Kidney (tissue), 13 donors: ENCODE measurements at regions not wholly inside any gene's neighbourhood (a gene's known extent, or its start where the extent isn't known, plus 50 kb on each side); places are given as distances from the start of the nearest gene placed in this dataset.

ENCODE experiments used
- DNase-seq, 5 donors: peaks; one replicate each; pipeline ENCODE4 v3.0.0-alpha.2; 2013 to 2020
- FAIRE-seq: peaks from 2 replicates; lab custom pipeline; 2012; peaks lifted over from hg19 to GRCh38; lab: Jason Lieb, UNC
- H3K27ac ChIP-seq, 2 donors: one replicate each; pipeline ENCODE4 v1.7.0; 2013; ENCODE audit warnings: low read depth in 2 of 2, low read length in 2 of 2, inconsistent platforms in 1 of 2
- H3K27me3 ChIP-seq: one replicate; pipeline ENCODE4 v1.7.1; 2013; ENCODE audit warnings: low read length, inconsistent platforms; ENCODE audit not compliant: control insufficient read depth, insufficient read depth
- H3K36me3 ChIP-seq, 3 donors: one replicate each; pipeline versions ENCODE4 v1.7.0 to v1.7.1; 2013; ENCODE audit warnings: low read length in 3 of 3, control low read depth in 1 of 3, inconsistent platforms in 1 of 3; ENCODE audit not compliant: insufficient read depth in 3 of 3, control insufficient read depth in 2 of 3
- H3K4me1 ChIP-seq, 3 donors: one replicate each; pipeline versions ENCODE4 v1.7.0 to v1.7.1; 2013; ENCODE audit warnings: low read length in 3 of 3, inconsistent platforms in 1 of 3, low read depth in 1 of 3; ENCODE audit not compliant: control insufficient read depth in 2 of 3, insufficient read depth in 2 of 3
- H3K4me3 ChIP-seq, 3 donors: one replicate each; pipeline versions ENCODE4 v1.7.0 to v1.8.1; 2013; ENCODE audit warnings: low read length in 3 of 3, control low read depth in 1 of 3, inconsistent platforms in 1 of 3
- H3K9ac ChIP-seq, 3 donors: one replicate each; pipeline versions ENCODE4 v1.7.0 to v1.7.1; 2013; ENCODE audit warnings: low read length in 3 of 3, control low read depth in 1 of 3, inconsistent platforms in 1 of 3
- H3K9me3 ChIP-seq, 3 donors: one replicate each; pipeline versions ENCODE4 v1.7.0 to v1.7.1; 2013; ENCODE audit warnings: low read length in 3 of 3, control low read depth in 1 of 3, inconsistent platforms in 1 of 3; ENCODE audit not compliant: control insufficient read depth in 2 of 3, insufficient read depth in 1 of 3
- CTCF ChIP-seq: IDR thresholded peaks from 3 replicates; pipeline ENCODE4 v1.5.1; 2012; ENCODE audit warnings: mild to moderate bottlenecking, moderate library complexity, borderline replicate concordance; ENCODE audit not compliant: insufficient read depth; ENCODE audit errors: extremely low read depth
- intact Hi-C: fragments of 100-400 bp; cut with DNase I; formaldehyde crosslinking; loops from one replicate; pipeline ENCODE4 v1.11.1; 2022
- donor health status: control.
- donor health status: control.
- donor health status: control.
- donor health status: control.
- donor health status: control.
- donor health status: DM: yes; HTN: yes; CAD: no.
- donor health status: Normal renal cell carcinoma (clear cell type).

GRCh38 chr6:167663784-167664443 lies 162.8 kb upstream of the AFDN start:
- TF ChIP-seq CTCF: no peak
- Histone ChIP-seq H3K9me3 (no peaks in the 10 kb centered on the region), H3K36me3 (no peaks in the 10 kb centered on the region), H3K27me3 (no peaks in the 10 kb centered on the region), H3K27ac (no peak overlapping the region), H3K4me3 (no peak overlapping the region), H3K4me1 (peaks cover 6 to 8% (median 8%) of the 10 kb centered on the region in 3 donors), H3K9ac (no peak overlapping the region)
- intact Hi-C loops: no loop called here
- DNase-seq (no peak), FAIRE-seq (no peak)

- FAIRE-seq: no peak
- no peaks in the 10 kb centered on the region for H3K36me3 ChIP-seq
- TF ChIP-seq CTCF: no peak
- H3K4me3 ChIP-seq: peak overlapping the region in 1 of 3 donors; percentile 8
- intact Hi-C loops: no loop called here
- H3K9ac ChIP-seq: no peak overlapping the region
- DNase-seq: peak in 2 of 5 donors; percentile 63 to 85
- no peaks in the 10 kb centered on the region for H3K9me3 ChIP-seq
- no peak overlapping the region for H3K27ac ChIP-seq
- H3K27me3 ChIP-seq: no peaks in the 10 kb centered on the region
- peaks cover 6 to 8% (median 8%) of the 10 kb centered on the region in 3 donors for H3K4me1 ChIP-seq
Observed at GRCh38 chr6:167664678-167665660, 161.7 kb upstream of the AFDN start.

- H3K27me3 ChIP-seq: no peaks in the 10 kb centered on the region
- peaks cover 6 to 8% (median 8%) of the 10 kb centered on the region in 3 donors for H3K4me1 ChIP-seq
- no peak overlapping the region for H3K9ac ChIP-seq
- H3K27ac ChIP-seq: no peak overlapping the region
- no peak overlapping the region for H3K4me3 ChIP-seq
- FAIRE-seq (no peak), DNase-seq (peak in 1 of 5 donors; percentile 47)
- intact Hi-C loops: no loop called here
- no peaks in the 10 kb centered on the region for H3K9me3 ChIP-seq
- no peak for TF ChIP-seq CTCF
- no peaks in the 10 kb centered on the region for H3K36me3 ChIP-seq
Observed at GRCh38 chr6:167665698-167666330, 160.9 kb upstream of the AFDN start.
